ENCODE measurements at regions not wholly inside any gene's neighbourhood (a gene's known extent, or its start where the extent isn't known, plus 50 kb on each side); places are given as distances from the start of the nearest gene placed in this dataset.

DNA sequence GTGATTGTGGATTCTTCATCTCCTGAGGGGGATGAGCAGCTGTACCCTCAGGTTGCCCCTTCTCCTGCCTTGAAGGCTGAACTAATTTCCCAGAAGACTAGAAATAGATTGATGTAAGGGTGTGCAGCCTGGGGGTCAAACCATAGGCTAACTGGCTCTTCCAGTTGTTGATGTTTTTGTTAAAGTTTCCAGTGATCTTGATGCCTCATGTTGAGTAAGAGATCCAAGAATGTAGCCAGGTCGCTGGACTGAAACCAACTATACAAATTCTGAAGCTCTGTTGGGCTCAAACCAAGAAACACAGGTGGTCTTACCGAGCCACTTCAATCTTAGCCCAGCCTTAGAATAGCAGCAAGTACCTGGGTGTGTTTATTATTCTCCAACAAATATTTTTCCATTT, 391.8 kb downstream of the KLF5 start:
- no peak for DNase-seq (ENCODE audit: low spot score)
- TF ChIP-seq, protein P1, sequence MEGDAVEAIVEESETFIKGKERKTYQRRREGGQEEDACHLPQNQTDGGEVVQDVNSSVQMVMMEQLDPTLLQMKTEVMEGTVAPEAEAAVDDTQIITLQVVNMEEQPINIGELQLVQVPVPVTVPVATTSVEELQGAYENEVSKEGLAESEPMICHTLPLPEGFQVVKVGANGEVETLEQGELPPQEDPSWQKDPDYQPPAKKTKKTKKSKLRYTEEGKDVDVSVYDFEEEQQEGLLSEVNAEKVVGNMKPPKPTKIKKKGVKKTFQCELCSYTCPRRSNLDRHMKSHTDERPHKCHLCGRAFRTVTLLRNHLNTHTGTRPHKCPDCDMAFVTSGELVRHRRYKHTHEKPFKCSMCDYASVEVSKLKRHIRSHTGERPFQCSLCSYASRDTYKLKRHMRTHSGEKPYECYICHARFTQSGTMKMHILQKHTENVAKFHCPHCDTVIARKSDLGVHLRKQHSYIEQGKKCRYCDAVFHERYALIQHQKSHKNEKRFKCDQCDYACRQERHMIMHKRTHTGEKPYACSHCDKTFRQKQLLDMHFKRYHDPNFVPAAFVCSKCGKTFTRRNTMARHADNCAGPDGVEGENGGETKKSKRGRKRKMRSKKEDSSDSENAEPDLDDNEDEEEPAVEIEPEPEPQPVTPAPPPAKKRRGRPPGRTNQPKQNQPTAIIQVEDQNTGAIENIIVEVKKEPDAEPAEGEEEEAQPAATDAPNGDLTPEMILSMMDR (IDR thresholded peaks at IDR 0.05; ENCODE audit: borderline replicate concordance, control extremely low read depth, extremely low read depth, insufficient read depth, missing control alignments): no peak
- in situ Hi-C loops (cut with MboI; ENCODE audit: low sequenced_read_pairs, unreplicated experiment): no loop called here

DNA sequence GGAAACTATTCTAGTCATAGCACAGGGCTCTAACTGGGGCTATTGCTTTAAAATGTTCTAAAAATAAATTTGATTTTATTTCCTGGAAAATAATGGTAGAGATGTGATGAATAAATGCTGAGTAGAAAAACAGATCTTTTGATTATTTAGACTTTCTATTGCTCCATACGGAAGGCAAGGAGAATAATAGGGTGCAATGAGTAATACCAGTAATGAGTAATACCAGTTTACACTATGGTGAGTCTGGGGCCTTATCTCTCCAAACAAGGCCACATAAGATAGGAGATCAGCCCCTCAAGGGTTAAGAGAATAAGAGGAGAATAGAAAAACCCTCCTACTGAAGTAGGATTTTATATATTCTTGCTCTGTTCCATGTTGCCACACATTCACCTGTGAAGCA, 390.4 kb downstream of the KLF5 start:
- in situ Hi-C loops (cut with MboI; ENCODE audit: low sequenced_read_pairs, unreplicated experiment): no loop called here
- no peak for DNase-seq (ENCODE audit: low spot score)
- TF ChIP-seq, protein P1 (IDR thresholded peaks at IDR 0.05; ENCODE audit: borderline replicate concordance, control extremely low read depth, extremely low read depth, insufficient read depth, missing control alignments): no peak

DNA sequence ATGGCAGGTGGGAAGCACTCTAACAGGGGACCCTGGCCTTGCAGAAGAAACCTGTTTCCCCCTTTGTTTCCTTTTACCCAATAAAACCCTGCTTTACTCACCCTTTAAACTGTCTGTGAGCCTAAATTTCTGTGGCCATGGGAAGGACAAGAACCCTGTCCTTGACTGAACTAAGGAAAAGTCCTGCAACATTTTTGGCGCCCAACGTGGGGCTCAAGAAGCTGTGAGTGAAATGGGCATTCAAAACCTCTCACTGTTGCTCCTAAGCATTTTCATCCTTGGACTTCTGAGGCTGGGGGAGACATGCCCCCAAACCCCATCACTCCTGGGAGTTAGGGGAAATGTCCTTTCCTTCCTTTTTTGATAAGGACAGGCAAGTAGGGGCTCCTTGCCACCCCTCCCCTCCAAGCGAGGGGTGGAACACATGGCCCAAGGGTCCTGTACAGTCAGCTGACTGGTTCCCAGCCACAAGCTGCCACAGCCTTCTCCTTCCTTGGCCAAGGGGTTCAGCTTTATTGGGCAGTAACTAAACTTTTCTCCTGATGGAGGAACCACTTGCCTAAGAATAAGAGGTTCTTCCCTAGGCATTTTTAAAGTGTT, 381.6 kb downstream of the KLF5 start:
- in situ Hi-C loops (cut with MboI; ENCODE audit: low sequenced_read_pairs, unreplicated experiment): no loop called here
- TF ChIP-seq, protein P1 (IDR thresholded peaks at IDR 0.05; ENCODE audit: borderline replicate concordance, control extremely low read depth, extremely low read depth, insufficient read depth, missing control alignments): no peak
- DNase-seq (ENCODE audit: low spot score): no peak

DNA sequence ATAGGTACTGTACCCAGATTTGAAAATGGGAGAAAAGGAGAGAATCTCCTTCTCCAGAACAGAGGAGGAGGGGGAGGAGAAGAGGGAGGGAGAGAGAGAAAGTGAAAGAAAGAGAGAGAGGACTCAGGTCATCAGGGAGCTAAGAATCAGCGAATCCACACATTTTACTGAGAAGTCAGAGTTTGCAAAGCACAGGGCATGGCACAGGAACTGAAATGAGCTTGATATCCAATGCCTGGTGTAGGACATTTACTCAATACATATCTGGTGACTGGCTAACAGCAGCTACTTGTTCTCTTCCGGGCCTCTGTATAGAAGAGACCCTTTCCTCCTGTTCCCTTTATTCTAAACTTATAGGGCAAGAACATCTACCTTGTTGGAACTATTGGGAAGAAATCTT, 375.1 kb downstream of the KLF5 start:
- no peak for DNase-seq (ENCODE audit: low spot score)
- TF ChIP-seq, protein P1 (IDR thresholded peaks at IDR 0.05; ENCODE audit: borderline replicate concordance, control extremely low read depth, extremely low read depth, insufficient read depth, missing control alignments): no peak
- in situ Hi-C loops (cut with MboI; ENCODE audit: low sequenced_read_pairs, unreplicated experiment): no loop called here

DNA sequence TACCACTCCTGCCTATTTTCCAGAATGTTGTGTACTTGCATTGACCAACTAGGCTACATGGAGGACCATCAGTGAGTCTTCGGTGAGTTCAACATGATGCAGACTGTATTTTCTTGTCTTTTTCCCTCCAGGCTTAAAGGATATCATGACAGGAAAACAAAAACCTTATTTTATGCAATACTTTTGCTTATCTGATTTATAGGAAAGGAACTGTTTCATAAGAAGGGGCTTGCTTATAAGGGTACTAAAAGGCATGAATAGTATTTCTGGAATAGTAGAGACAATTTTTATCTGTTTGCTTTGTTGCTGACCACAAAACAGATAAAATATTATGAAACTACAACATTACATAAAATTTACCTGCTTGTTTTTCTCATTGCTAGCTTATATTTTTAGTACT, 374.7 kb downstream of the KLF5 start:
- no peak for DNase-seq (ENCODE audit: low spot score)
- TF ChIP-seq, protein P1 (IDR thresholded peaks at IDR 0.05; ENCODE audit: borderline replicate concordance, control extremely low read depth, extremely low read depth, insufficient read depth, missing control alignments): no peak
- in situ Hi-C loops (cut with MboI; ENCODE audit: low sequenced_read_pairs, unreplicated experiment): no loop called here

DNA sequence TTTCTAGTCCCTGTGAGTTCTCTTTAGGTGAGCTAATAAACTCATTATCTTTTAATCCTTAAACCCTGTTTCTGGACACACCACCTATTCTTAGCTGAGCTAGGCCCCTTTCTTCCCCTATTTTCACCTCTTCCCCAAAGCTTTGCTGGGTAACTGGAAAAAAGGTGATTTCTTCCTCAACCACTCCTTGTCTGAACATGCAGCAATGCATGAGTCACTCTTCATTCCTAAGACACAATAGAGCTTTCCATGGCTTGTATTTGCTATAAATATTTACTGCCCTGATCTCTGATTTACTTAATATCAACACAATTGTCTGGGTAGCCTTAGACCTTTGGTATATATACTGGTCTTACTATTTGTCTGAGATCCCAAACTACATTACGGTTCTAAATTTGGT, 370.9 kb downstream of the KLF5 start:
- TF ChIP-seq, protein P1 (IDR thresholded peaks at IDR 0.05; ENCODE audit: borderline replicate concordance, control extremely low read depth, extremely low read depth, insufficient read depth, missing control alignments): no peak
- no peak for DNase-seq (ENCODE audit: low spot score)
- in situ Hi-C loops (cut with MboI; ENCODE audit: low sequenced_read_pairs, unreplicated experiment): no loop called here
